Tibial nerve (tissue), 4 donors: ENCODE measurements at regions not wholly inside any gene's neighbourhood (a gene's known extent, or its start where the extent isn't known, plus 50 kb on each side); places are given as distances from the start of the nearest gene placed in this dataset.

Experiments used
- DNase-seq, 2 donors: peaks; one replicate each; pipeline ENCODE4 v3.0.0-alpha.2; 2019; ENCODE audit warnings: low spot score in 2 of 2
- H3K27ac ChIP-seq, 4 donors: fragments of 200-600 bp; sonication (generic) in 3 of 4; one replicate each; pipeline ENCODE4 v1.5.1; 2017 to 2019; ENCODE audit warnings: mild to moderate bottlenecking in 1 of 4
- H3K27me3 ChIP-seq, 2 donors: fragments of 200-600 bp; sonication (generic) in 1 of 2; one replicate each; pipeline versions ENCODE4 v1.5.1 to v1.6.0; 2017 to 2019
- H3K36me3 ChIP-seq, 3 donors: fragments of 200-600 bp; sonication (generic); one replicate each; pipeline ENCODE4 v1.5.1; 2018 to 2019
- H3K4me1 ChIP-seq, 4 donors: fragments of 200-600 bp; sonication (generic) in 3 of 4; one replicate each; pipeline ENCODE4 v1.5.1; 2017 to 2019
- H3K4me3 ChIP-seq, 4 donors: fragments of 200-600 bp; sonication (generic) in 3 of 4; one replicate each; pipeline ENCODE4 v1.5.1; 2017 to 2019; ENCODE audit warnings: mild to moderate bottlenecking in 1 of 4, moderate library complexity in 1 of 4
- H3K9me3 ChIP-seq, 4 donors: fragments of 200-600 bp; sonication (generic) in 3 of 4; one replicate each; pipeline ENCODE4 v1.5.1; 2017 to 2019
- EP300 ChIP-seq, 2 donors: sonication (generic); formaldehyde crosslinking; IDR thresholded peaks; one replicate each; pipeline ENCODE4 v1.6.1; 2017; ENCODE audit warnings: antibody characterized with exemption in 2 of 2, mild to moderate bottlenecking in 1 of 2
- POLR2A ChIP-seq, 2 donors: fragments of 450-650 bp; IDR thresholded peaks; one replicate each; pipeline ENCODE4 v1.6.1; 2017; ENCODE audit warnings: antibody characterized with exemption in 2 of 2, mild to moderate bottlenecking in 2 of 2, moderate library complexity in 2 of 2
- WGBS, 2 donors: methylation state at CpG; one replicate each; pipeline ENCODE4 v1.1.5; 2018; 5-methylcytosine and 5-hydroxymethylcytosine counted together
- TF ChIP-seq, protein P1 (sequence below), 5 experiments: fragments of 200-600 bp in 3 of 5; fragments of 450-650 bp in 2 of 5; sonication (generic) in 3 of 5; IDR thresholded peaks; one replicate each; pipeline ENCODE4 v1.5.1; 2016 to 2019; ENCODE audit warnings: antibody characterized with exemption in 5 of 5, mild to moderate bottlenecking in 3 of 5, moderate library complexity in 2 of 5

DNA sequence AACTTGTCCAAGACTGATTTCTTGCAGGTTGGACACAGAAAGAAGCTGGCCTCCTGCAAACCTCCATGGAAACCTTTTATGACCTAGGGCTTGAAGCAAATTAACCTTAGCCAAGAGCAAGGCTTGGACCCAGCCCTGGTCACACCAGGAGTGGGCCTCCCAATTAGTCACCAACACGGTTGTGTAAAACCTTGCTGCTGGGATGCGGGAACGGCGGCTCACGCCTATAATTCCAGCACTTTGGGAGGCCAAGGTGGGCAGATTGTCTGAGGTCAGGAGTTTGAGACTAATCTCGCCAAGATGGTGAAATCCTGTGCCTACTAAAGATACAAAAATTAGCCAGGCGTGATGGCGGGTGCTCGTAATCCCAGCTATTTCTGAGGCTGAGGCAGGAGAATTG lies 419.9 kb downstream of the AASDHPPT start:
- WGBS, 2 donors: 93 to 96% methylated on average over 9 of the region's 9 CpGs
- Histone ChIP-seq H3K4me1 (no peaks in the 10 kb centered on the region), H3K9me3 (no peaks in the 10 kb centered on the region), H3K27ac (no peak overlapping the region), H3K4me3 (no peak overlapping the region), H3K36me3 (no peaks in the 10 kb centered on the region), H3K27me3 (no peaks in the 10 kb centered on the region)
- TF ChIP-seq, protein P1, sequence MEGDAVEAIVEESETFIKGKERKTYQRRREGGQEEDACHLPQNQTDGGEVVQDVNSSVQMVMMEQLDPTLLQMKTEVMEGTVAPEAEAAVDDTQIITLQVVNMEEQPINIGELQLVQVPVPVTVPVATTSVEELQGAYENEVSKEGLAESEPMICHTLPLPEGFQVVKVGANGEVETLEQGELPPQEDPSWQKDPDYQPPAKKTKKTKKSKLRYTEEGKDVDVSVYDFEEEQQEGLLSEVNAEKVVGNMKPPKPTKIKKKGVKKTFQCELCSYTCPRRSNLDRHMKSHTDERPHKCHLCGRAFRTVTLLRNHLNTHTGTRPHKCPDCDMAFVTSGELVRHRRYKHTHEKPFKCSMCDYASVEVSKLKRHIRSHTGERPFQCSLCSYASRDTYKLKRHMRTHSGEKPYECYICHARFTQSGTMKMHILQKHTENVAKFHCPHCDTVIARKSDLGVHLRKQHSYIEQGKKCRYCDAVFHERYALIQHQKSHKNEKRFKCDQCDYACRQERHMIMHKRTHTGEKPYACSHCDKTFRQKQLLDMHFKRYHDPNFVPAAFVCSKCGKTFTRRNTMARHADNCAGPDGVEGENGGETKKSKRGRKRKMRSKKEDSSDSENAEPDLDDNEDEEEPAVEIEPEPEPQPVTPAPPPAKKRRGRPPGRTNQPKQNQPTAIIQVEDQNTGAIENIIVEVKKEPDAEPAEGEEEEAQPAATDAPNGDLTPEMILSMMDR (IDR thresholded peaks at IDR 0.05): no peak
- TF ChIP-seq EP300 (IDR thresholded peaks at IDR 0.05) (no peak), POLR2A (IDR thresholded peaks at IDR 0.05) (no peak)
- no peak for DNase-seq

DNA sequence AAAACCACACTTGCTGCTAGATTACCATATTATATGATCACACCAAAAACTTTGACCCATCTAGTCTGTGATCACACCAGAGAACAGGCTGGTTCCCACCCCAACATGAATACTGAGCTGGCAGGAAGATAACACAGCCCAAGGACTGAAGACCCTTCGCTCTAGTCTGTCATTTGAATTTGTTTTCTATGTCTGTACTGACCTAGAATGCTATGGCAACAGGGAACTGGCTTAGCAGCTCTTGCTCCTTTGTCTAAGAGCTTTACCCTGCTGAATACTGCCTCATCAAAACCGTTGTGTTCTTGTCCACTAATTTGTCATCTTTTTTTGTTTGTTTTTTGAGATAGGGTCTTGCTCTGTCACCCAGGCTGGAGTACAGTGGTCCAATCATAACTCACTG lies 420.4 kb downstream of the AASDHPPT start:
- Histone ChIP-seq H3K36me3 (no peaks in the 10 kb centered on the region), H3K4me1 (no peaks in the 10 kb centered on the region), H3K9me3 (no peaks in the 10 kb centered on the region), H3K27me3 (no peaks in the 10 kb centered on the region), H3K4me3 (no peak overlapping the region), H3K27ac (no peak overlapping the region)
- no peak for DNase-seq
- TF ChIP-seq POLR2A (IDR thresholded peaks at IDR 0.05): no peak
- TF ChIP-seq, protein P1 (IDR thresholded peaks at IDR 0.05): no peak
- TF ChIP-seq EP300 (IDR thresholded peaks at IDR 0.05): no peak
- WGBS, 2 donors: 83 to 90% methylated on average over 2 of the region's 2 CpGs

DNA sequence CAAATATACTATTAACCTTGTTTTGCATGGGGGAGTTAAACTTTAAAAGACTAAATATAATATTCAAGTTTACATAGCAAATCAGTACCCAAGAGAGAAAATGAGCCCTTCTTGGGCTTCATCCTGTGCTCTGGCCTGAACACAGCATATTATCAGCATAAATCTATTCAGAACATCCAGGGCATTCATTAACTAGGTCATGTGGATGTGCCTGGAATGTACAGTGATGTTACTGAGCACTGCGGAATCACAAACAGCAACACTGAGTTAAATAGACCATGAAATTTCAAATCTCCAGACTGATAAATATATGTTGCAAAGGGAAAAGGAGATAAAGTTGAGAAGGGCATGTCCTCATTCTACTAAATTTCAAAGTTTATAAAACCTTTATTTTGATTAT lies 426.4 kb downstream of the AASDHPPT start:
- H3K4me1 ChIP-seq: no peaks in the 10 kb centered on the region
- no peaks in the 10 kb centered on the region for H3K9me3 ChIP-seq
- no peaks in the 10 kb centered on the region for H3K27me3 ChIP-seq
- 39 to 40% methylated on average over 1 of the region's 1 CpG for WGBS, 2 donors
- H3K27ac ChIP-seq: no peak overlapping the region
- DNase-seq: no peak
- H3K4me3 ChIP-seq: no peak overlapping the region
- H3K36me3 ChIP-seq: no peaks in the 10 kb centered on the region
- TF ChIP-seq, protein P1 (IDR thresholded peaks at IDR 0.05): no peak
- no peak for TF ChIP-seq EP300 (IDR thresholded peaks at IDR 0.05)
- TF ChIP-seq POLR2A (IDR thresholded peaks at IDR 0.05): no peak

DNA sequence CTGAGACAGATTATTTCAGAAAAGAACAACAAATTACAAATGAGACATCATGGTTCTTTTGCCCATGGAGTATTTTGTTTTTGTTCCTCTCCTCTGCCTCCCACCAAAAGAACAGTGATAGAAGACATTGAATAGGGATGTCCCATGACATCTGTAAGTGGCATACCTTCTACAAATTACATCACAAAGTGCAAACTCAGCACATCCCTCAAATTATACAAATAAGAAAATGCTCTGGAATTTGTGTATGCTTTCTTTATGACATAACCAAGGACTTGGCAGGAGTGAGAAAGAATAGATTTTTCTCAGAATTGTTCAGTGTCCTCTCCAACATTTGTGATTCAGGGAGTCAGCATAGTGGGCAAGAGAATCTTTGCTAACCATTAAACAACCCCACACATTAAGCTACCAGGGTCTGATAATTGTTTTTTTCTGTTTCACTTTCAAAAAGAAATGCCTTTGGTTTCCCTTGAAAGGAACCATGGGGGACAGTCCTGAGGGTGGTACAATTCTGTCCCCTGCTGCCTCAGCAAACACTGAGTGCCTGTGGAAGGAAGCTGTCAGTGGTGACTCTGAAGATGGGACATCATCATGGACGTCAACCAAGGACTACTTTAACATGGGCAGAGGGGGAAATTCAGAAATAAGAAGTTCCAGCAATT lies 430.3 kb downstream of the AASDHPPT start:
- Histone ChIP-seq H3K9me3 (no peaks in the 10 kb centered on the region), H3K27me3 (no peaks in the 10 kb centered on the region), H3K4me3 (no peak overlapping the region), H3K36me3 (no peaks in the 10 kb centered on the region), H3K4me1 (no peaks in the 10 kb centered on the region), H3K27ac (no peak overlapping the region)
- WGBS, 2 donors: 58% methylated on average over 1 of the region's 1 CpG
- DNase-seq: no peak
- no peak for TF ChIP-seq POLR2A (IDR thresholded peaks at IDR 0.05)
- TF ChIP-seq, protein P1 (IDR thresholded peaks at IDR 0.05): no peak
- TF ChIP-seq EP300 (IDR thresholded peaks at IDR 0.05): no peak

DNA sequence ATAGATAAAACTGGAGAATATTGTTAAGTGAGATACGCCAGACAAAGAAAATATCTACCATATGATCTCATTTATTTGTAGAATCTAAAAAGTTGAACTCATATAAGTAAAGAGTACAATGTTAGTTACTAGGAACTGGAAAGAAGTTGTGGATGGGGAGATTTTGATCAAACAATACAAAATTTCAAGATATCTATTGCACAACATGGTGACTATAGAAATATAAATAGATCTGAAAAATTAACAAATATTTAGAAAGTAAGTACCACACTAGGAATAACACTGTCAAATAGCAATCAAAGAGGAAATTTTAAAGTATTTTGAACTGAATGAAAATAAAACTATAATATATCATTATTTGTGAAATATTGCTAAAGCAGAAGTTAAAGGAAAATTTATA lies 437.2 kb downstream of the AASDHPPT start:
- Histone ChIP-seq H3K36me3 (no peaks in the 10 kb centered on the region), H3K9me3 (peaks cover 0 to 7% (median 0%) of the 10 kb centered on the region in 4 donors), H3K27ac (no peak overlapping the region), H3K27me3 (no peaks in the 10 kb centered on the region), H3K4me3 (no peak overlapping the region), H3K4me1 (no peaks in the 10 kb centered on the region)
- TF ChIP-seq EP300 (IDR thresholded peaks at IDR 0.05) (no peak), POLR2A (IDR thresholded peaks at IDR 0.05) (no peak)
- TF ChIP-seq, protein P1 (IDR thresholded peaks at IDR 0.05): no peak
- 98 to 100% methylated on average over 1 of the region's 1 CpG for WGBS, 2 donors
- DNase-seq: no peak
